GM21526 (cell line): ENCODE measurements at regions not wholly inside any gene's neighbourhood (a gene's known extent, or its start where the extent isn't known, plus 50 kb on each side); places are given as distances from the start of the nearest gene placed in this dataset.
"Not testable (repeated sequence)": the region's sequence is repeated elsewhere in the genome, so short reads cannot be mapped to it uniquely, and the experiment has no call there.

Experiments
- ATAC-seq: cut with Tn5 transposase; IDR thresholded peaks from one replicate; pipeline ENCODE4 v1.9.1; 2021; ENCODE audit warnings: moderate library complexity; ENCODE audit not compliant: unreplicated experiment, low FRiP score

GRCh38 chr5:167822241-167822640, 469.2 kb upstream of the WWC1 start:
- no peak for ATAC-seq

GRCh38 chr5:167823405-167823804, 468.0 kb upstream of the WWC1 start:
- ATAC-seq = no peak

GRCh38 chr5:167827766-167828165, 463.7 kb upstream of the WWC1 start:
- no peak for ATAC-seq

GRCh38 chr5:167831754-167832504, 459.5 kb upstream of the WWC1 start:
- ATAC-seq = no peak

- ATAC-seq = no peak
Observed at GRCh38 chr5:167832609-167833008, 458.8 kb upstream of the WWC1 start.

- no peak for ATAC-seq
Observed at GRCh38 chr5:167833456-167833855, 458.0 kb upstream of the WWC1 start.

GRCh38 chr5:167835146-167835545, 456.3 kb upstream of the WWC1 start:
- ATAC-seq = no peak

GRCh38 chr5:167837127-167837526, 454.3 kb upstream of the WWC1 start:
- ATAC-seq = no peak

- no peak for ATAC-seq
Observed at GRCh38 chr5:167839065-167839464, 452.4 kb upstream of the WWC1 start.

GRCh38 chr5:167840527-167841130, 450.8 kb upstream of the WWC1 start:
- ATAC-seq = no peak

GRCh38 chr5:167843881-167844572, 447.4 kb upstream of the WWC1 start:
- no peak for ATAC-seq

GRCh38 chr5:167845952-167846351, 445.5 kb upstream of the WWC1 start:
- no peak for ATAC-seq

GRCh38 chr5:167849874-167850273, 441.6 kb upstream of the WWC1 start:
- no peak for ATAC-seq

- ATAC-seq = no peak
Observed at GRCh38 chr5:167850911-167851310, 440.5 kb upstream of the WWC1 start.

GRCh38 chr5:167851416-167851815, 440.0 kb upstream of the WWC1 start:
- no peak for ATAC-seq

GRCh38 chr5:167852515-167852914, 438.9 kb upstream of the WWC1 start:
- no peak for ATAC-seq

GRCh38 chr5:167853421-167853820, 438.0 kb upstream of the WWC1 start:
- no peak for ATAC-seq

- ATAC-seq = no peak
Observed at GRCh38 chr5:167855818-167856217, 435.6 kb upstream of the WWC1 start.

GRCh38 chr5:167857321-167857720, 434.1 kb upstream of the WWC1 start:
- no peak for ATAC-seq

GRCh38 chr5:167858186-167858855, 433.1 kb upstream of the WWC1 start:
- ATAC-seq = not testable (repeated sequence)
